HFFc6 (cell line): ENCODE measurements at regions not wholly inside any gene's neighbourhood (a gene's known extent, or its start where the extent isn't known, plus 50 kb on each side); places are given as distances from the start of the nearest gene placed in this dataset.

Source experiments
- DNase-seq: peaks from one replicate; pipeline ENCODE4 v3.0.0-alpha.2; 2018
- H3K27ac Mint-ChIP-seq: 2 replicates; pipeline ENCODE4 v1.8.0; 2020; ENCODE audit warnings: mild to moderate bottlenecking, mixed read lengths
- H3K27me3 Mint-ChIP-seq: 2 replicates; pipeline ENCODE4 v1.8.0; 2021; ENCODE audit warnings: mild to moderate bottlenecking, moderate library complexity, mixed read lengths; ENCODE audit not compliant: insufficient read depth
- H3K36me3 Mint-ChIP-seq: 2 replicates; pipeline ENCODE4 v1.8.0; 2021; ENCODE audit warnings: low read depth, mixed read lengths
- H3K4me1 Mint-ChIP-seq: 2 replicates; pipeline ENCODE4 v1.8.0; 2020; ENCODE audit warnings: low read depth, mixed read lengths
- H3K4me3 Mint-ChIP-seq: 2 replicates; pipeline ENCODE4 v1.8.0; 2020; ENCODE audit warnings: mild to moderate bottlenecking, moderate library complexity, mixed read lengths
- H3K9me3 Mint-ChIP-seq: 2 replicates; pipeline ENCODE4 v1.8.0; 2020; ENCODE audit warnings: mild to moderate bottlenecking, mixed read lengths
- TF ChIP-seq, protein P1 (sequence below): fragments of 200-600 bp; sonication (generic); IDR thresholded peaks from 2 replicates; pipeline ENCODE4 v1.5.0; 2021; ENCODE audit warnings: antibody characterized with exemption, mild to moderate bottlenecking

DNA sequence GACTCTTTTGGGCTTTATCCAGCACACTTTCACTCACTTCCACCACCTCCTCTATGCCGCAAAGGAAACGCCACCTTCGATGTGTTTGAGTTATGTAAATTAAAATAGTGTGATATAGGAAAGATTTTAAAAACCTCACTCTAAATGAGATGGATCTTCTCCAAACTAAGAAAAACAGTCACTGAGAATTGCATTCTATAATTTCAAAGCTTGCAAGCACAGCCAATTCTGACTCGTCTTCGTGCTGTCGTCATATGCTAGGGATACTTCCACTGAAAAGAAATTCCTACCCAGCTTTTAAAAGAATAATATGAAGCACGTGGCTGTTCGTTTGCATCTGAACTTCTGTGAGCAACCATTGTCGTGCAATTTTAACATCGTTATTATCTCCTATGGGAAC, 162.5 kb downstream of the SH3BP4 start:
- TF ChIP-seq, protein P1, sequence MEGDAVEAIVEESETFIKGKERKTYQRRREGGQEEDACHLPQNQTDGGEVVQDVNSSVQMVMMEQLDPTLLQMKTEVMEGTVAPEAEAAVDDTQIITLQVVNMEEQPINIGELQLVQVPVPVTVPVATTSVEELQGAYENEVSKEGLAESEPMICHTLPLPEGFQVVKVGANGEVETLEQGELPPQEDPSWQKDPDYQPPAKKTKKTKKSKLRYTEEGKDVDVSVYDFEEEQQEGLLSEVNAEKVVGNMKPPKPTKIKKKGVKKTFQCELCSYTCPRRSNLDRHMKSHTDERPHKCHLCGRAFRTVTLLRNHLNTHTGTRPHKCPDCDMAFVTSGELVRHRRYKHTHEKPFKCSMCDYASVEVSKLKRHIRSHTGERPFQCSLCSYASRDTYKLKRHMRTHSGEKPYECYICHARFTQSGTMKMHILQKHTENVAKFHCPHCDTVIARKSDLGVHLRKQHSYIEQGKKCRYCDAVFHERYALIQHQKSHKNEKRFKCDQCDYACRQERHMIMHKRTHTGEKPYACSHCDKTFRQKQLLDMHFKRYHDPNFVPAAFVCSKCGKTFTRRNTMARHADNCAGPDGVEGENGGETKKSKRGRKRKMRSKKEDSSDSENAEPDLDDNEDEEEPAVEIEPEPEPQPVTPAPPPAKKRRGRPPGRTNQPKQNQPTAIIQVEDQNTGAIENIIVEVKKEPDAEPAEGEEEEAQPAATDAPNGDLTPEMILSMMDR, result no peak
- no peaks in the 10 kb centered on the region for H3K9me3 Mint-ChIP-seq
- H3K4me3 Mint-ChIP-seq, result no peak overlapping the region
- H3K27ac Mint-ChIP-seq, result no peak overlapping the region
- H3K4me1 Mint-ChIP-seq, result no peaks in the 10 kb centered on the region
- peaks cover 2% of the 10 kb centered on the region; the same call in 1 of the 2 replicates for H3K27me3 Mint-ChIP-seq
- H3K36me3 Mint-ChIP-seq, result no peaks in the 10 kb centered on the region
- no peak for DNase-seq

DNA sequence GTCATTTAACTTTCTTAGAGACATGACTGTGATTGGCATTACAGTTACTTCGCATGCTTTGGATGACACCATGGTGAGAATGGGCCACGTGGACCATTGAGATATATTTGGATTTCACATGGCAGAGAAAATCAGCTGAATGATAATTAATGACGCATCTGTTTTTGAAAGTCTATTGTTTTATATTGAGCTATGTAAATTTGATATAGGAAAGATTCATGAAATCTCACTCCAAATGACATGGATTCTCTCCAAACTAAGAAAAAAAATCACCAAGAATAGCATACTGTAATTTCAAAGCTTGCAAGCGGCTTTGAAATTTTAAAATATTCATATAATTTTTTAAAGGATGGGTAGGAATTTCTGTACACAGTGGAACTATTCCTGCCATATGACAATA, 163.7 kb downstream of the SH3BP4 start:
- H3K27me3 Mint-ChIP-seq, result peaks cover 2% of the 10 kb centered on the region; the same call in 1 of the 2 replicates
- H3K9me3 Mint-ChIP-seq, result no peaks in the 10 kb centered on the region
- TF ChIP-seq, protein P1, result no peak
- H3K4me3 Mint-ChIP-seq, result no peak overlapping the region
- H3K36me3 Mint-ChIP-seq, result no peaks in the 10 kb centered on the region
- no peaks in the 10 kb centered on the region for H3K4me1 Mint-ChIP-seq
- H3K27ac Mint-ChIP-seq, result no peak overlapping the region
- DNase-seq, result no peak

DNA sequence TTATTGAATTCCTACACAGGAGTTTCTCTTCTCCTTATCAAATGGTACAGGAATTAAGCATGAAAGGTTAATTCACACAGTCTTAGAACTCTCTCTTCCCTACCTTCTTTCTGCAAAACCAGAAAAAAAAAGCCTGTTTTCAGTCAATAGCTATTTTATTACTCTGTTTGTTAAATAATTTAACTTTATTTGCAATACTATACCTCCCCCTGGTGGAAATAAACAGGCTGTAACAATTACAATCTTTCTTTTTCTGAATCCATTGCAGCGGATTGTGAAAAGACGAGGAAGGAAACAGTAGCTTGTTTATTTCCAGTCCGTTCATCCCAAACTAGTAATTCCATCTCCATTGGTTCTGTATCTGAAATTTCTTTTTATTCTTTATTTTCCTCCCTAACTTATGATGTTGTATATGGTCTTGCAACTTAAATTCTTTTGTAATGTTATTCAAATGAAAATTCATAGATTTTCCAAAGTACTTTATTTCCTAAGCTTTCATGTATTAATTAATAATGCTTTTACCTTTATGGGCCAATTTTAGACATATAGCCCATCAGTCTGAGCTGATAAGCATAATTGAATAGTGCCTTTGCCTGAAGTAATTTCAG, 165.2 kb downstream of the SH3BP4 start:
- Mint-ChIP-seq H3K27me3 (peaks cover 6% of the 10 kb centered on the region; the same call in 1 of the 2 replicates), H3K36me3 (no peaks in the 10 kb centered on the region), H3K4me3 (no peak overlapping the region; the same call in 1 of the 2 replicates), H3K27ac (no peak overlapping the region), H3K9me3 (no peaks in the 10 kb centered on the region), H3K4me1 (no peaks in the 10 kb centered on the region)
- TF ChIP-seq, protein P1, result peak; percentile 95
- DNase-seq, result peak; percentile 44

DNA sequence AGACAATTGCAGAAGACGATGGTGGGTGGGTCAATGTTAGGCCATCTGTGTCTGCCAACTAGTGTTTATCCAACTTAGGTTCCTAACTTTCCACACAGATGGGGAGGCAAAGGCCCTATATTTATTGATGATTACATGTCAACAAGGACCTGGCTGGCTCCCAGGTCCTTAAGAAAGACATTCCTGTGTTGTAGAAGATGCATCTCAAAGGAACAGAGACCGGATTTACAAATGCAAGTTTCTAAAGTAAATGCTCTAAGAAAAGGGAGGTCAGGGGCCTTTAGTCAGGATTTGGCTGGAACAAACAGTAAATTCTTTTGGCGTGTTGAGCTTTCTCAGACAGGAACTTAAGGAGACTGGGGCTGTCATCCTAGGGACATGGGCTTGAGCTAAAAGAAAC, 175.0 kb downstream of the SH3BP4 start:
- Mint-ChIP-seq H3K4me3 (no peak overlapping the region), H3K9me3 (no peaks in the 10 kb centered on the region), H3K27ac (no peak overlapping the region), H3K36me3 (no peaks in the 10 kb centered on the region), H3K4me1 (no peaks in the 10 kb centered on the region), H3K27me3 (peaks cover 19% of the 10 kb centered on the region)
- TF ChIP-seq, protein P1, result no peak
- DNase-seq, result no peak

DNA sequence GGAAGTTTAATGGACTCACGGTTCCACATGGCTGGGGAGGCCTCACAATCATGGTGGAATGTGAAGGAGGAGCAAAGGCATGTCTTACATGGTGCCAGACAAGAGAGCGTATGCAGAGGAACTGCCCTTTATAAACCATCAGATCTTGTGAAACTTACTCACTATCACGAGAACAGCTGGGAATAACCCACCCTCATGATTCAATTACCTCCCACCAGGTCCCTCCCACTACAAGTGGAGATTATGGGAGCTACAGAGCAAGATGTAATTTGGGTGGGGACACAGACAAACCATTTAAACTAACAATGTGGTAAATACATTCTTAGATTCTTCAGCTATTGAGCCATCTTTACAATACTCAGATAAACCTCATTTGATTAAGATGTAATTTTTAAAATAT, 176.1 kb downstream of the SH3BP4 start:
- peaks cover 19% of the 10 kb centered on the region for H3K27me3 Mint-ChIP-seq
- H3K36me3 Mint-ChIP-seq, result no peaks in the 10 kb centered on the region
- no peaks in the 10 kb centered on the region for H3K4me1 Mint-ChIP-seq
- no peak overlapping the region for H3K4me3 Mint-ChIP-seq
- TF ChIP-seq, protein P1, result no peak
- no peaks in the 10 kb centered on the region for H3K9me3 Mint-ChIP-seq
- no peak overlapping the region for H3K27ac Mint-ChIP-seq
- DNase-seq, result no peak
